ENCODE measurements at regions not wholly inside any gene's neighbourhood (a gene's known extent, or its start where the extent isn't known, plus 50 kb on each side); places are given as distances from the start of the nearest gene placed in this dataset.

GRCh38 chr12:74641694-74642093 is 104.1 kb downstream of the ATXN7L3B start:
- TF ChIP-seq POLR2A (IDR thresholded peaks at IDR 0.05) (no peak), EP300 (IDR thresholded peaks at IDR 0.05) (no peak), POLR2AphosphoS5 (IDR thresholded peaks at IDR 0.05) (no peak)
- TF ChIP-seq, protein P1, sequence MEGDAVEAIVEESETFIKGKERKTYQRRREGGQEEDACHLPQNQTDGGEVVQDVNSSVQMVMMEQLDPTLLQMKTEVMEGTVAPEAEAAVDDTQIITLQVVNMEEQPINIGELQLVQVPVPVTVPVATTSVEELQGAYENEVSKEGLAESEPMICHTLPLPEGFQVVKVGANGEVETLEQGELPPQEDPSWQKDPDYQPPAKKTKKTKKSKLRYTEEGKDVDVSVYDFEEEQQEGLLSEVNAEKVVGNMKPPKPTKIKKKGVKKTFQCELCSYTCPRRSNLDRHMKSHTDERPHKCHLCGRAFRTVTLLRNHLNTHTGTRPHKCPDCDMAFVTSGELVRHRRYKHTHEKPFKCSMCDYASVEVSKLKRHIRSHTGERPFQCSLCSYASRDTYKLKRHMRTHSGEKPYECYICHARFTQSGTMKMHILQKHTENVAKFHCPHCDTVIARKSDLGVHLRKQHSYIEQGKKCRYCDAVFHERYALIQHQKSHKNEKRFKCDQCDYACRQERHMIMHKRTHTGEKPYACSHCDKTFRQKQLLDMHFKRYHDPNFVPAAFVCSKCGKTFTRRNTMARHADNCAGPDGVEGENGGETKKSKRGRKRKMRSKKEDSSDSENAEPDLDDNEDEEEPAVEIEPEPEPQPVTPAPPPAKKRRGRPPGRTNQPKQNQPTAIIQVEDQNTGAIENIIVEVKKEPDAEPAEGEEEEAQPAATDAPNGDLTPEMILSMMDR (IDR thresholded peaks at IDR 0.05) = no peak

Measured in sigmoid colon (tissue), 4 donors.